Activated CD8-positive, alpha-beta T cell treated with anti-CD3 and anti-CD28 coated beads for 36 hours (primary cell): ENCODE measurements at regions not wholly inside any gene's neighbourhood (a gene's known extent, or its start where the extent isn't known, plus 50 kb on each side); places are given as distances from the start of the nearest gene placed in this dataset.

Source experiments
- ATAC-seq: fragments of 200-7000 bp; cut with Tn5 transposase; one replicate; pipeline ENCODE4 v1.10.0; 2021; ENCODE audit warnings: mild to moderate bottlenecking, moderate library complexity
- CTCF ChIA-PET: fragments of 350-600 bp; sonication (Branson Sonifier 250); formaldehyde crosslinking; loops from one replicate; lab custom pipeline; 2021; ENCODE audit warnings: antibody characterized with exemption; lab: Charles Lee
- POLR2A ChIA-PET: fragments of 350-600 bp; sonication (Branson Sonifier 250); formaldehyde crosslinking; loops from one replicate; lab custom pipeline; 2021; ENCODE audit warnings: antibody characterized with exemption; lab: Charles Lee
- DNase-seq: peaks from one replicate; pipeline ENCODE4 v3.0.0-alpha.2; 2020
- H3K27ac Mint-ChIP-seq: one replicate; pipeline ENCODE4 v1.8.0; 2021; ENCODE audit warnings: mild to moderate bottlenecking, mixed read lengths
- H3K27me3 Mint-ChIP-seq: one replicate; pipeline ENCODE4 v1.8.0; 2021; ENCODE audit warnings: mixed read lengths
- H3K36me3 Mint-ChIP-seq: one replicate; pipeline ENCODE4 v1.8.0; 2021; ENCODE audit warnings: low read depth, mixed read lengths
- H3K4me1 Mint-ChIP-seq: one replicate; pipeline ENCODE4 v1.8.0; 2021; ENCODE audit warnings: low read depth, mixed read lengths
- H3K4me3 Mint-ChIP-seq: one replicate; pipeline ENCODE4 v1.8.0; 2021; ENCODE audit warnings: mild to moderate bottlenecking, moderate library complexity, mixed read lengths
- H3K9me3 Mint-ChIP-seq: one replicate; pipeline ENCODE4 v1.8.0; 2021; ENCODE audit warnings: mixed read lengths
- intact Hi-C: fragments of 100-400 bp; cut with micrococcal nuclease; formaldehyde crosslinking; loops from one replicate; pipeline ENCODE4 v1.10.0; 2022
- TF ChIP-seq, protein P1 (sequence below): fragments of 200-600 bp; IDR thresholded peaks from one replicate; pipeline ENCODE4 v1.8.0; 2022; ENCODE audit warnings: antibody characterized with exemption, mild to moderate bottlenecking

GRCh38 chr6:155648301-155648700, 192.7 kb upstream of the NOX3 start:
- POLR2A ChIA-PET = no interaction called here
- Mint-ChIP-seq H3K36me3 (no peaks in the 10 kb centered on the region), H3K4me3 (no peak overlapping the region), H3K9me3 (no peaks in the 10 kb centered on the region), H3K27me3 (no peaks in the 10 kb centered on the region), H3K27ac (no peak overlapping the region), H3K4me1 (no peaks in the 10 kb centered on the region)
- CTCF ChIA-PET = no interaction called here
- intact Hi-C loops = no loop called here
- TF ChIP-seq, protein P1, sequence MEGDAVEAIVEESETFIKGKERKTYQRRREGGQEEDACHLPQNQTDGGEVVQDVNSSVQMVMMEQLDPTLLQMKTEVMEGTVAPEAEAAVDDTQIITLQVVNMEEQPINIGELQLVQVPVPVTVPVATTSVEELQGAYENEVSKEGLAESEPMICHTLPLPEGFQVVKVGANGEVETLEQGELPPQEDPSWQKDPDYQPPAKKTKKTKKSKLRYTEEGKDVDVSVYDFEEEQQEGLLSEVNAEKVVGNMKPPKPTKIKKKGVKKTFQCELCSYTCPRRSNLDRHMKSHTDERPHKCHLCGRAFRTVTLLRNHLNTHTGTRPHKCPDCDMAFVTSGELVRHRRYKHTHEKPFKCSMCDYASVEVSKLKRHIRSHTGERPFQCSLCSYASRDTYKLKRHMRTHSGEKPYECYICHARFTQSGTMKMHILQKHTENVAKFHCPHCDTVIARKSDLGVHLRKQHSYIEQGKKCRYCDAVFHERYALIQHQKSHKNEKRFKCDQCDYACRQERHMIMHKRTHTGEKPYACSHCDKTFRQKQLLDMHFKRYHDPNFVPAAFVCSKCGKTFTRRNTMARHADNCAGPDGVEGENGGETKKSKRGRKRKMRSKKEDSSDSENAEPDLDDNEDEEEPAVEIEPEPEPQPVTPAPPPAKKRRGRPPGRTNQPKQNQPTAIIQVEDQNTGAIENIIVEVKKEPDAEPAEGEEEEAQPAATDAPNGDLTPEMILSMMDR = no peak
- ATAC-seq (no peak), DNase-seq (no peak)

GRCh38 chr6:155647354-155647753, 191.7 kb upstream of the NOX3 start:
- TF ChIP-seq, protein P1 = no peak
- DNase-seq = no peak
- ChIA-PET POLR2A (no interaction called here), CTCF (no interaction called here)
- H3K27ac Mint-ChIP-seq = no peak overlapping the region
- no peaks in the 10 kb centered on the region for H3K4me1 Mint-ChIP-seq
- H3K27me3 Mint-ChIP-seq = no peaks in the 10 kb centered on the region
- no peak for ATAC-seq
- intact Hi-C loops = no loop called here
- no peaks in the 10 kb centered on the region for H3K36me3 Mint-ChIP-seq
- no peaks in the 10 kb centered on the region for H3K9me3 Mint-ChIP-seq
- no peak overlapping the region for H3K4me3 Mint-ChIP-seq

GRCh38 chr6:155646443-155646842, 190.8 kb upstream of the NOX3 start:
- H3K36me3 Mint-ChIP-seq = no peaks in the 10 kb centered on the region
- intact Hi-C loops = no loop called here
- TF ChIP-seq, protein P1 = no peak
- no peak for ATAC-seq
- H3K27ac Mint-ChIP-seq = no peak overlapping the region
- H3K4me1 Mint-ChIP-seq = no peaks in the 10 kb centered on the region
- peaks cover 2% of the 10 kb centered on the region for H3K9me3 Mint-ChIP-seq
- ChIA-PET POLR2A (no interaction called here), CTCF (no interaction called here)
- no peak overlapping the region for H3K4me3 Mint-ChIP-seq
- no peaks in the 10 kb centered on the region for H3K27me3 Mint-ChIP-seq
- DNase-seq = no peak

DNA sequence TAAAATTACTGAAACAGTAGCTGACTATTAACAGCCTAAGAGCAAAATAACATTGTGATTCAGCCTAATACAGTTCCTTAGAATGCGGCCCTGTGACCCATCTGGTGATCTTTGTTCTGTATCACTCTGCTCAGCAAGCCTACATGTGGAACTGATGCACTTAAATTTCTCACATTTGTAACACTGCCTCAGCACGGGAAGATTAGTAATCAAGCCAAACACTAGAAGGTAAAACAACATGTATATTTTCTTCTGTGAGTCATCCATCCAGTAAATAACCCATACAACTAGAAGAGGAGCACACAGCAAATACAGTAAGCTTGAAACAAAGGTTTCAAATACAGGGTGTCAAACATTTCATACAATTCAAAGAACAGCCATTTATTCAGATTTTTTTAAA, 189.7 kb upstream of the NOX3 start:
- TF ChIP-seq, protein P1 = no peak
- no peak for DNase-seq
- intact Hi-C loops = no loop called here
- H3K4me1 Mint-ChIP-seq = no peaks in the 10 kb centered on the region
- ATAC-seq = no peak
- H3K27me3 Mint-ChIP-seq = no peaks in the 10 kb centered on the region
- ChIA-PET CTCF (no interaction called here), POLR2A (interaction anchor here (0.7 kb wide), 1 partner anchor 305 kb away, joined by 3 read pairs; no protein-coding TSS in a partner anchor)
- no peaks in the 10 kb centered on the region for H3K36me3 Mint-ChIP-seq
- no peak overlapping the region for H3K27ac Mint-ChIP-seq
- peaks cover 3% of the 10 kb centered on the region for H3K9me3 Mint-ChIP-seq
- no peak overlapping the region for H3K4me3 Mint-ChIP-seq

DNA sequence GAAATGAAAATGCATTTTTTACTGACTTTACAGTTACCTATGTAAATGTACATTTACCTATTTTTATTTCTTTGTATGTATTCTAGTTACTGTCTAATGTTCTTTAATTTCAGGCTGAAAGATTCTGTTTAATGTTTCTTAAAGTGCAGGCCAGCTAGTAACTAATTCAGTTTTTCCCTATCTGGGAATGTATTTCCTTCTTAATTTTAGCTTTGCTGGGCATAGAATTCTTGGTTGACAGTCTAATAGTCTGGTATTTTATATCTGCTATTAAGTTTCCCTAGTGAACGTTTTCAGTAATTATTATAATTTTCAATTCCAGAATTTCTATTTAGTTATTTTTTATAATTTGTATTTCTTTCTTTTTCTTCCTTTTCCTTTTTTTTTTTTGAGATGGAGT, 186.0 kb upstream of the NOX3 start:
- Mint-ChIP-seq H3K9me3 (peaks cover 3% of the 10 kb centered on the region), H3K27me3 (no peaks in the 10 kb centered on the region), H3K4me3 (no peak overlapping the region), H3K27ac (no peak overlapping the region), H3K4me1 (no peaks in the 10 kb centered on the region), H3K36me3 (no peaks in the 10 kb centered on the region)
- intact Hi-C loops = no loop called here
- no peak for ATAC-seq
- TF ChIP-seq, protein P1 = no peak
- CTCF ChIA-PET = no interaction called here
- DNase-seq = no peak
- POLR2A ChIA-PET = no interaction called here
